ACC112 (cell line): ENCODE measurements at regions not wholly inside any gene's neighbourhood (a gene's known extent, or its start where the extent isn't known, plus 50 kb on each side); places are given as distances from the start of the nearest gene placed in this dataset.

ENCODE experiments used
- H2AFZ ChIP-seq: fragments of 200-600 bp; sonication (generic); one replicate; pipeline ENCODE4 v1.6.0; 2017; ENCODE audit warnings: antibody characterized with exemption, low read length; ENCODE audit not compliant: unreplicated experiment
- H3K27ac ChIP-seq: fragments of 200-600 bp; sonication (generic); 2 replicates; pipeline ENCODE4 v1.5.1; 2014; ENCODE audit warnings: low read depth, mild to moderate bottlenecking, antibody characterized with exemption, low read length, moderate library complexity
- H3K27me3 ChIP-seq: fragments of 200-600 bp; sonication (generic); 2 replicates; pipeline ENCODE4 v1.6.1; 2014; ENCODE audit warnings: mild to moderate bottlenecking, antibody characterized with exemption, low read length, moderate library complexity, mixed read lengths; ENCODE audit not compliant: insufficient read depth
- H3K36me3 ChIP-seq: fragments of 200-600 bp; sonication (generic); 2 replicates; pipeline ENCODE4 v1.6.1; 2016; ENCODE audit warnings: mild to moderate bottlenecking, antibody characterized with exemption, low read length, moderate library complexity, mixed read lengths; ENCODE audit not compliant: insufficient read depth
- H3K4me1 ChIP-seq: fragments of 200-600 bp; sonication (generic); one replicate; pipeline ENCODE4 v1.6.1; 2016; ENCODE audit warnings: low read length, mixed read lengths; ENCODE audit not compliant: insufficient read depth, unreplicated experiment, control insufficient read depth
- H3K4me3 ChIP-seq: fragments of 200-600 bp; sonication (generic); 2 replicates; pipeline ENCODE4 v1.5.1; 2014; ENCODE audit warnings: mild to moderate bottlenecking, low read depth, low read length
- H3K79me2 ChIP-seq: fragments of 200-600 bp; sonication (generic); one replicate; pipeline ENCODE4 v1.6.0; 2016; ENCODE audit warnings: low read length; ENCODE audit not compliant: control insufficient read depth, unreplicated experiment, insufficient read depth

DNA sequence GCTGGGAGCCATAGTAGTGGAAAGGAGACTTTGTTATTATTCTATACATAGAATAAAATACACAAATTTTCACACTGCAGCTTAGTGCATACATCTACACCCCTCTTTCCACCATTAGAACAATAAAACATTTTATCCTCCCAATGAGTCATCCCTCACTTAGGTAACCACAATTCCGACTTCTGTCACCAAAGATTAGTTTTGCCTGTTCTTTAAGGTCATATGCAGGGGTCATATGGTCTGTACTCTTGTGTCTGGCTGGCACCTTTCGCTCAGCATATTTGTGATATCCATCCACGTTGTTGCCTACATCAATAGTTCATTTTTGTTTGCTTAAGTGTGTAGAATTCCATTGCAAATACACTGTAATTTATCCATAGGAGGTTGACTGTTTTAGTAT is 399.4 kb downstream of the SHQ1 start:
- no peak overlapping the region for H3K4me3 ChIP-seq
- H3K4me1 ChIP-seq = peaks cover 18% of the 10 kb centered on the region
- no peaks in the 10 kb centered on the region for H3K36me3 ChIP-seq
- H3K79me2 ChIP-seq = peaks cover 28% of the 10 kb centered on the region
- no peak overlapping the region for H2AFZ ChIP-seq
- H3K27ac ChIP-seq = no peak overlapping the region
- H3K27me3 ChIP-seq = peaks cover 31% of the 10 kb centered on the region

DNA sequence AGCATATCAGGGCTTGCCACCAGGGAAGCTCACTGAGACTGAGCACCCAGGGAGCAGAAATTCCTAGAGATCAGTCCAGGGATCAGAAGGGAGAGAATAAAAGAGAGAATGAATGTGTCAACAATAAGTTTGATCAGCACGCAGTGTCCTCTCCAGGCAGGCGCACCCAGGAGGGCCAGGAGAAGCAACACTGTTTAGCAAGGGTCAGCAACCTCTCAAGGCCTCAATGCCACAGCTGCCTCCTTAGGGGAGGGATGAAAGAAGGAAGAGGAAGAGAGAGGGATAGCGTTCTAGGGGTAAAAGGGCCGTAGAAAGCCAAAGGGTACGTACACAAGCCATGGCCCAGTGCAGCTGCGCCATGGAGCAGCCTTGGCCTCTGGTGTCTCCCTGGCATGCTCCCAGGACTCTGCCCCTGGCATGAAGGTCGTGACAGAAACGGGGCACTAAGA is 399.8 kb downstream of the SHQ1 start:
- no peak overlapping the region for H2AFZ ChIP-seq

DNA sequence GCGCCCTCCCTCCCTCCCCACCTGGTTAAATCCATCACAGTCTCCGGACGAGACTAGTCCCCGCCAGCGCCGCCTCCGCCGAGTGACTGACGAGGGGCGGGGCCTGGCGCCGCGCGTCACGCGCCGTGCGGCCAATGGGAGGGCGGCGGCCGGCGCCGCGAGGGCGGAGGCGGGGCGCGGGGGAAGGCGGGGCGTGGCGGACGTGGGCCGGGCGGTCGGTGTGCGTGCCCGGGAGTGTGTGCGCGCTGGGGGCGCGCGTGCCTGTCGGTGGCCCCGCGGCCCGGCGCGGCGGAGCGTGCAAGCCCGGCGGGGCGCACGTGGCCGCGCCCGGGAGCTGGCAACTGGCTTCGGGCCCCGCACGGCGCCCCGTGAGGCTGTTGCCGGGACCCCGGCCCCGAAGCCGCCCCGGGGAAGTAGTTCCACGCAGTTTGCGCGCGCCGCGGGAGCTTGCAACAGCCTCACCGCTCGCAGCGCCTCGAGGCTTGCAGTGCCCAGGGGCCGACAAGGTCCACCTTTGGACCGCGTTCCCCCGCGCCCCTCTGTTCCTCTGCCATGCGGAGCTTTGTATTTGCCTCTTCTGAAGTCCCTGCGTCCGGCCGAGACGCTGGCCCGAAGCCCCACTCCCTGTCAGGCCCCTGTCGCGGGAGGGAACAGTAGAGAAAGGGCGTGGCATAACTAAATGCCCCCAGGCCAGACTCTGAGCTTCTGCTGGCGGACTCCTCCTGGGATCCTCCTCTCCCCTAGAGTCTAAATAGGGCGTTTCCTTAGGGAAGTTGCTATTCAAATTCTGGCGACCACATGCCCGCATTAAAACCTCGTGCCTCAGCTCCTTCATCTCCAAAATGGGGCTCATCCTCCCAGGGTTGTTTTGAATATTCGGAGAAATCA is 400.9 kb downstream of the SHQ1 start:
- Histone ChIP-seq H3K79me2 (peaks cover 44% of the 10 kb centered on the region), H3K27ac (peak overlapping the region; percentile 60; the same call in 1 of the 2 replicates), H3K36me3 (no peaks in the 10 kb centered on the region), H3K27me3 (peaks cover 15% of the 10 kb centered on the region), H3K4me3 (peak overlapping the region; percentile 90), H3K4me1 (peaks cover 18% of the 10 kb centered on the region), H2AFZ (peak overlapping the region; percentile 98)

More for the DNA sequence above, 399.8 kb downstream of the SHQ1 start:
- peaks cover 26% of the 10 kb centered on the region for H3K27me3 ChIP-seq
- peaks cover 33% of the 10 kb centered on the region for H3K79me2 ChIP-seq
- H3K4me1 ChIP-seq = peaks cover 18% of the 10 kb centered on the region
- H3K27ac ChIP-seq = no peak overlapping the region
- H3K4me3 ChIP-seq = no peak overlapping the region
- H3K36me3 ChIP-seq = no peaks in the 10 kb centered on the region

DNA sequence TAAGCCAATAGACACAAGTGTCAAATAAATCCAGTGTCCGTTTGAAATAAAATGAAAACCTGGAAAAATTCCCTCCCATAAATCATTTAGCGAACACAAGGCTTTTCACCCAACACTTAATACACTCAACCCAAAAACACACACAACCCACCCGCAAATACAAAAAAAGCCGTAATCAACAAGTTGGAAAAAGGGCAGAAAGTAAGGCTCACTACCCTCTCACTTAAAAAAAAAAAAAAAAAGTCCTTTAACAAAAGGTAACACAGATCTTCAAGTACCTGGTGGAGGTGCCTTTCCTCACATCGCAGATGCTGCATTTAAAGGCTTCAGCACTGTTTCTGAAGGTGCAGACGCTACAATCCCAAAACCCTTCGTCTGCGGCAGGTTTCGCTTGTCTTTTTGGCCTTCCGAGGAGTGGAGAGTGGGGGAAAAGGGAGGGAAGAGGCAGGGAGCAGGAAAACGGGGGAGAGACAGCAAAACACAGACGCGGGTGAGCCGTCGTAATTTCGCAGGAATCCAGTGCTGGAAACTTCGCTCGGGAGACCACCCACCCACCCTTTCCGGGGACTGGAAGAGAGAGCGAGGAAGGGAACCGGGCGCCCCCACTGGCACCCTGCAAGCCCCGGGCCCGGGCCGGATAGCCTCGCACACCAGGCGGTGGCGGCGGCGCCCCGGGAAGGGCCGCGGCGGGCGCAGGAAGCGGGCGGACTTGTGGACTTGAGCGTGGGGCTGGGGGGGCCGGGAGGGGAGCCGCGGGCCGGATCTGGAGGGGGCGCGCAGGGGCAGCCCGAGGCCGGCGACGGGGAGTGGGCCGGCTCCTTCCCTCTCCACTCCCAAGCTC is 401.8 kb downstream of the SHQ1 start, which contains the start of gene RYBP:
Gene RYBP, minus strand, starts transcription at position 404 of the 841 bp plus-strand sequence.
- H3K27ac ChIP-seq = peak within 1 kb of the TSS; percentile 60; the same call in 1 of the 2 replicates
- peak within 1 kb of the TSS; percentile 98 for H2AFZ ChIP-seq
- H3K27me3 ChIP-seq = peaks cover 7% of the 10 kb centered on the region; the same call in 1 of the 2 replicates
- H3K79me2 ChIP-seq = peaks cover 52% of the 10 kb centered on the region
- H3K4me1 ChIP-seq = peaks cover 25% of the 10 kb centered on the region
- no peaks in the 10 kb centered on the region for H3K36me3 ChIP-seq
- H3K4me3 ChIP-seq = peak within 1 kb of the TSS; percentile 90

DNA sequence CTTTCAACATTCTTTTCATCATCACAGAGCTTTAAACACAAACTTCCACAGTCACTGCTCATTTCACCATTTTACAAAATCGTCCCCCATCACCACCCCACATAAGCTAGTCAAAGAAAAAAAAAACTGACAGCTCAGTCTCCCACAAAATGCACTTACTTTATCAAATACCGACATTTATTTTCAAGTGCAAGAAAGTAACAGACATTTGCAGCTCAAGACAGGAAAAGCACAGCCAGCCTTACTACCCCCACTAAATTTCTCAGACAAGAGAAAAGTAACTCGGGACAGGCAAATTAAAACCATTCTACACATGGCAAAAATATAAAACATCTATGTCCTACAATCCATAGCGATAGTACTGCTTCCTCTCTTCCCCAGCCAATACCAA is 402.4 kb downstream of the SHQ1 start:
- H3K27ac ChIP-seq = peak overlapping the region; percentile 60; the same call in 1 of the 2 replicates
- H3K27me3 ChIP-seq = 0 out of 2 replicates have a peak, but pooled peaks cover 1% of the 10 kb centered on the region
- H2AFZ ChIP-seq = no peak overlapping the region
- peak overlapping the region; percentile 90 for H3K4me3 ChIP-seq
- peaks cover 25% of the 10 kb centered on the region for H3K4me1 ChIP-seq
- H3K36me3 ChIP-seq = no peaks in the 10 kb centered on the region
- H3K79me2 ChIP-seq = peaks cover 58% of the 10 kb centered on the region

DNA sequence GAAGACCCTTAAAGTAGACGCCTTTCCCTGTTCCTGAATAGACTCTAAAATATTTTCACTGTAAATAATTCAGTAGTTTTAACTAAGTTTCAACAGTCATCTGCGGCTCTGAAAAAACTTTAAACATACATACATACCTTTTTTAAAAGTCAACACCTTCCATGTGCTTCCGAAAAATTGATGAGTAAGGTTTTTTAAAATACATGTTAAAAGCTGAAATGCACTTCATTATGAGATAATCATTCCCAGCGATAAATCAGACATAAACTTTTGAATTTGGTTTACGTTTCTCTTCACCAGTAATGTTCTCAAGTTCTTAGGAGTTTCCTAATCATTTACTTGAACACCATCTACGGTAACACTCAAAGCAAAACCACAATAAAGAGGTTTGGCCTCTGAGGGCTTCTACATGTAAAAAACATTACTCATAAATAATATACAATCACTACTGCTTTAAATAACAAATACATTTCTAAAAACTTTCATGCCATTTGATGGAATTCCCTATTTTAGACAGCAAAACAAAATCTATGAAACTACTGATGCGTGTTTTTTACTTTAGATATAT is 403.5 kb downstream of the SHQ1 start:
- Histone ChIP-seq H3K79me2 (peaks cover 69% of the 10 kb centered on the region), H3K4me3 (peak overlapping the region; percentile 90), H3K27me3 (no peaks in the 10 kb centered on the region), H3K4me1 (peaks cover 25% of the 10 kb centered on the region), H2AFZ (no peak overlapping the region), H3K27ac (no peak overlapping the region), H3K36me3 (no peaks in the 10 kb centered on the region)

DNA sequence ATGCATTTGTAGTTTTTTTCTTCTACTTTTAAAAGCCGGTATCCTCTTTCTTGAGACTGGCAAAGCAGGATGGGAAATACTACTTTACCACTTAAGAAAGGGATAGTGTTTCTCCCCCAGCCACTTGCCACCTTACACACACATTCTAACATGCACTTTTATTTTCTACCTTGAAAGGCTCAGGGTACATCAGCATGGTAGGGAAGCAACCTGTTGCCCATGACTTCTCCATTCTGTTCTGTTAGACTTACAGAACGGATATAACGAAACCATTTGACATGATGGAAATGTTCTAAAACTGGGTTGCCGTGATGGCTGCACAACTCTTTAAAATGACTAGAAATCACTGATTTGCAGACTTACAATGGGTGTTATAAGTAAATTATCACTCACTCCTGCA is 405.5 kb downstream of the SHQ1 start:
- no peaks in the 10 kb centered on the region for H3K27me3 ChIP-seq
- H3K27ac ChIP-seq = no peak overlapping the region
- H3K36me3 ChIP-seq = no peaks in the 10 kb centered on the region
- H3K79me2 ChIP-seq = peaks cover 88% of the 10 kb centered on the region
- H3K4me1 ChIP-seq = peaks cover 25% of the 10 kb centered on the region
- no peak overlapping the region for H3K4me3 ChIP-seq
- H2AFZ ChIP-seq = no peak overlapping the region

DNA sequence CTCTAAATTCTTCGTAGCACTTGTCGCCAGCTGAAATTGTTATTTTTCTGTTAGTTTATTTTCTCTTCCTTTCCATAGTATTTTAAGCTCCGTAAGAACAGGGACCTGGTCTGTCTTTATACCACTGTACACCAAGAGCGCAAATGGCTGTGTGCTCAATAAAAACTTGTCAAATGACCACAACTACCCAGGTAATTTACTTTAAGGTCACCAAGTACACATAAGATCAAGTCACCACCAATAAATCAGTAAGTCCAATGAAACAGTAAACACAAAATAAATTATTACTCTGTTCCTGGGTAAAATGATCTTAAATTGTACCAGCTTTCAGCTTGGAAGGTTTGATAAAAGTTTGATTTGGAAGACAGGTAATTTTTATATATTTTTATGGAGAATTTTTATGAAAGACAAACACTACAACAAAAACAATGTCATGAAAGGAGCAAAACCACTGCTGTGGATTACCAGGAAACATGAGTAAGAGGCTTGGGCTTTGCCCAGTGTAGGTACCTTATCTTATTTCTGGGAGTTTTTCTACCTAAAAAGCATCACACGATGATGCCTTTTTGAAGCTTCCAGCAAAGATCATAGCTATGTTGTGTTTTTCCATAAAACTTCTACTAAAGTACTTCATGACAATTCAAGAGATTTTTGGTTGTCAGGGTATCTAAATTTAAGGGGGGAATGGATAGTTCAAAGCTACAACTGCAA is 406.8 kb downstream of the SHQ1 start:
- Histone ChIP-seq H2AFZ (no peak overlapping the region), H3K4me1 (peaks cover 25% of the 10 kb centered on the region), H3K27ac (no peak overlapping the region), H3K4me3 (no peak overlapping the region), H3K36me3 (no peaks in the 10 kb centered on the region), H3K79me2 (peaks cover 99% of the 10 kb centered on the region), H3K27me3 (no peaks in the 10 kb centered on the region)

DNA sequence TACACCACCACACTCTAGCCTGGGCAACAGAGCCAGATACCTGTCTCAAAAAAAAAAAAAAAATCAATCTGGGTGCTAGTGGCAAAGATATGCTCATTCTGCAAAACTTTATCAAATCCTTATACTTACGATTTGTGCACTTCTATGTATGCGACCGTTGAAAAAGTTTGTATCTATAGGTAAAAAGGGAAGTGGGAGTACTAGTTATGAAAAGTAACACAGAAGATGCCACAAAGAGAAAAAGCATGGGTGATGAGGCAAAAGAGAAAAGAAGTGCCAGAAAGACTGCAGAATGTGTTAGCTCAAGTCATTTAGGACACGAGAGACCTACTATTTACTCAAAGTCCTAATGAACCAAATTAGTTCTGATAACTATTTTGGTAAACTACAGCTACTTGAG is 407.8 kb downstream of the SHQ1 start:
- Histone ChIP-seq H3K79me2 (peaks cover 97% of the 10 kb centered on the region), H3K4me1 (peaks cover 21% of the 10 kb centered on the region), H3K36me3 (no peaks in the 10 kb centered on the region), H3K27me3 (no peaks in the 10 kb centered on the region), H3K27ac (no peak overlapping the region), H2AFZ (no peak overlapping the region), H3K4me3 (no peak overlapping the region)
